ENCODE measurements at regions not wholly inside any gene's neighbourhood (a gene's known extent, or its start where the extent isn't known, plus 50 kb on each side); places are given as distances from the start of the nearest gene placed in this dataset.
A peak's percentile ranks its signal among the peaks of the same experiment; 100 is the strongest.

GRCh38 chr16:79419148-79419547 is 181.4 kb downstream of the MAF start:
- Histone ChIP-seq H3K4me1 (replicated peaks in 1 of 2; ENCODE audit: control insufficient read depth in 2 of 2, insufficient read depth in 2 of 2, low read length in 2 of 2) (peaks cover 7 to 22% of the 10 kb centered on the region in 2 experiments; a peak in 3 of 5 replicates), H3K4me2 (ENCODE audit: insufficient read depth, low read length) (no peak overlapping the region), H3K9ac (ENCODE audit: insufficient read depth in 1 of 2, low read depth in 2 of 2, low read length in 2 of 2) (no peak overlapping the region), H3K36me3 (ENCODE audit: control insufficient read depth, insufficient read depth, low read length) (no peaks in the 10 kb centered on the region), H3K79me2 (ENCODE audit: control insufficient read depth, insufficient read depth, low read length) (no peaks in the 10 kb centered on the region), H4K20me1 (replicated peaks; ENCODE audit: control insufficient read depth, insufficient read depth, low read length) (no peaks in the 10 kb centered on the region; the same call in 1 of the 2 replicates), H3K4me3 (no peak overlapping the region), H3K27ac (ENCODE audit: extremely low read depth, low read depth, low read length) (no peak overlapping the region), H2AFZ (ENCODE audit: low read depth, low read length) (peak overlapping the region; percentile 54; the same call in 1 of the 2 replicates), H3K9me1 (ENCODE audit: control insufficient read depth, insufficient read depth, low read length) (no peaks in the 10 kb centered on the region), H3K9me3 (replicated peaks; ENCODE audit: control insufficient read depth, insufficient read depth, low read depth, low read length) (no peaks in the 10 kb centered on the region), H3K27me3 (ENCODE audit: control insufficient read depth in 2 of 2, insufficient read depth in 2 of 2, low read length in 2 of 2) (peaks cover 23 to 27% of the 10 kb centered on the region in 2 experiments)
- ChIA-PET CTCF (ENCODE audit: low intra/inter-chr PET ratio) (no interaction called here), POLR2A (no interaction called here)
- FAIRE-seq (no peak), DNase-seq (ENCODE audit: extremely low read depth in 1 of 4, low spot score in 3 of 4) (no peak), ATAC-seq (no peak)
- WGBS (ENCODE audit: insufficient coverage, low coverage, missing lambda C conversion rate): 17% methylated on average over 6 of the region's 6 CpGs
- TF ChIP-seq TRIM25 (IDR thresholded peaks at IDR 0.05; ENCODE audit: borderline replicate concordance) (no peak), C11orf30 (IDR thresholded peaks at IDR 0.05; ENCODE audit: low read depth) (peak; percentile 35; the same call in 1 of the 2 replicates), RUNX1 (IDR thresholded peaks at IDR 0.05; ENCODE audit: low read depth) (no peak), MAFF (IDR thresholded peaks at IDR 0.05; ENCODE audit: low read length) (peak; percentile 28), RHOXF2B (CRISPR knock-in tag; conservative IDR thresholded peaks at IDR 0.05) (no peak), ERF (CRISPR knock-in tag; IDR thresholded peaks at IDR 0.05) (no peak), ZNF316 (IDR thresholded peaks at IDR 0.05) (peak; percentile 53), GATA2 (CRISPR knock-in tag; IDR thresholded peaks at IDR 0.05) (no peak), ZNF398 (CRISPR knock-in tag; IDR thresholded peaks at IDR 0.05) (no peak), ZBTB17 (CRISPR knock-in tag; IDR thresholded peaks at IDR 0.05) (no peak), NR2C2 (CRISPR knock-in tag; IDR thresholded peaks at IDR 0.05) (no peak), NR2C2 (tag; IDR thresholded peaks at IDR 0.05) (no peak)
- intact Hi-C loops (cut with micrococcal nuclease) (no loop called here), in situ Hi-C loops (cut with MboI) (no loop called here)
- BruUV-seq (replicated peaks): no TSS peak
